ENCODE measurements at regions not wholly inside any gene's neighbourhood (a gene's known extent, or its start where the extent isn't known, plus 50 kb on each side); places are given as distances from the start of the nearest gene placed in this dataset.

DNA sequence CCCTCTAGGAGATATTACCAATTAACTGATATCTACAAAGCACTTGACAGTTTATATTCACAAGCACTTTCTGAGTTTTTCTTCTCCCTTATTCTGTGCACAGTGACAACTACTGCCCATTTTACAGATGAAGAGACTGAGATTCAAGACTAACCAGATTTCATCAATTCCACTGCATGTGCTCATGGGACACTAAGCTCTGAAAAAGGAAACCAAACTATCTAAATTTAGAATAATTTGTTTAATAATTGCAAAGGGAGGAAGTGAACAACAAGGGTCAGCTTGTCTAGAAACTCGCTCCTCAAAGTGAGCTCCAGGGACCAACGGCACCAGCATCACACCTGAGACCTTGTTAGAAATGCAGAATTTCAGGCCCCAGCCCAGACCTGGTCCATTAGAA lies 50.8 kb upstream of the MYLIP start:
- TF ChIP-seq ZNF274 (IDR thresholded peaks at IDR 0.05; ENCODE audit: low read depth, low read length) = no peak
- H3K4me3 ChIP-seq (ENCODE audit: low read length) = no peak overlapping the region; the same call in 1 of the 2 replicates

DNA sequence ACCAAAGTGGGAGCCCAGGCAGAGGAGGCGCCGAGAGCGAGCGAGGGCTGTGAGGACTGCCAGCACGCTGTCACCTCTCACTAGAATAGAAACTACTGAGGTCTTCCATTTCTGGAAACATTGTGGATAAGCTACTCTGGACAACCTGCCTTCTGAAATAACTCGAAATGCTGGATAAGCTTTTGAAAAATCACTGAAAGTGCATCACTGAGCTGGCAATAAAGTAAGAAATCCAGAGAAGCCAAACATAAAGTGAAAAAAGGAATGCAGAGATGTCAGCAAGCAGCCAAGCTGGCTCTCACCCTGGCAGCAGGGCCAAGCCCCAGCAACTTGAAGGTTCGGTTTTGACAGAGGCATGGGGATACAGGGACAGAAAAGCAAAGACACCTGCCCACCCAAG lies 59.2 kb upstream of the MYLIP start:
- no peak overlapping the region for H3K4me3 ChIP-seq (ENCODE audit: low read length)
- no peak for TF ChIP-seq ZNF274 (IDR thresholded peaks at IDR 0.05; ENCODE audit: low read depth, low read length)

DNA sequence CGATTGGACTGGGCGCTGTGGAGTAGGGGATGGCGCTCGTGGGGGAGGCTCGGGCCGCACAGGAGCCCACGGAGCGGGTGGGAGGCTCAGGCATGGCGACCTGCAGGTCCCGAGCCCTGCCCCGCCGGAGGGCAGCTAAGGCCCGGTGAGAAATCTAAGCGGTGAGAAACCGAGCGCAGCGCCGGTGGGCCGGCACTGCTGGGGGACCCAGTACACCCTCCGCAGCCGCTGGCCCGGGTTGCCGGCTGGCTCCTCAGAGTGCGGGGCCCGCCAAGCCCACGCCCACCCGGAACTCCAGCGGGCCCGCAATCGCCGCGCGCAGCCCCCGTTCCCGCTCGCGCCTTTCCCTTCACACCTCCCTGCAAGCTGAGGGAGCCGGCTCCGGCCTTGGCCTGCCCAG lies 59.7 kb upstream of the MYLIP start:
- H3K4me3 ChIP-seq (ENCODE audit: low read length) = no peak overlapping the region
- TF ChIP-seq ZNF274 (IDR thresholded peaks at IDR 0.05; ENCODE audit: low read depth, low read length) = no peak

DNA sequence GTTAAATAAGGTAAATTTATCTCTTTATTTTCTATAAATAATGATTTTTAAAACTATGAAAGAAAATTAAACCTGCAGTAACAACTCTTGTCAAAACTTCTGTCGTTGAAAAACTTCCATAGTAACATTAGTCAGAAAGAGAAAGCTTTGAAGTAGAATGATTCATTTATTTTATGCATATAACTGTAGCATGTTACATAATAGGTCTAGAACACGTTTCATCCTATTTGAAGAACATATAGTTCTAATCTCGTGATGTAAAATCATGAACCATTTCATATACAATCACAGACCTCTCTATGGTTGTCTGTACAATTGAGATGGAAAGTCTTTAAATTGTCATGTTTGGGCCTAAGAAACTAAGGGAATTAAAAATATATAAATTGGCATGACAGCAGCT lies 61.3 kb upstream of the MYLIP start:
- H3K4me3 ChIP-seq (ENCODE audit: low read length) = no peak overlapping the region
- no peak for TF ChIP-seq ZNF274 (IDR thresholded peaks at IDR 0.05; ENCODE audit: low read depth, low read length)

DNA sequence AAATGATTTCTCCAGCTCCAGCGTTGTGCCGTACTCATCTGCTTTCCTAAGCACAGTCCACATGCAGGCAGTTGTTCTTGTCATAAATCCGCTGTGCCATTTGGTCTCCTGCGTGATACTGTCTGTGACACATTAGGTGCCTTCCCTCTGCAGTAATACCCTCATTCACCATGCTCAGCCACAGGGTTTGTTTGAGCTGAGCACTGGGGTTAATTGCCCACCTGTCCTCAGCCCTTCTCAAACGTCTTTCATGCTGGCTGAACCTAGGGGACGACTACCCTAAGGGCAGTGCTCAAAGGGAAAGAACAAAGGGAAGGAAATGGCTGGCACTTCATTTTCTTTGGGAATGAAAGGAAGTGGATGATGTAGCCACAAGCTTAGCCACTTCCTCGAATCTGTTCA lies 64.2 kb upstream of the MYLIP start:
- H3K4me3 ChIP-seq (ENCODE audit: low read length) = no peak overlapping the region
- TF ChIP-seq ZNF274 (IDR thresholded peaks at IDR 0.05; ENCODE audit: low read depth, low read length) = no peak

DNA sequence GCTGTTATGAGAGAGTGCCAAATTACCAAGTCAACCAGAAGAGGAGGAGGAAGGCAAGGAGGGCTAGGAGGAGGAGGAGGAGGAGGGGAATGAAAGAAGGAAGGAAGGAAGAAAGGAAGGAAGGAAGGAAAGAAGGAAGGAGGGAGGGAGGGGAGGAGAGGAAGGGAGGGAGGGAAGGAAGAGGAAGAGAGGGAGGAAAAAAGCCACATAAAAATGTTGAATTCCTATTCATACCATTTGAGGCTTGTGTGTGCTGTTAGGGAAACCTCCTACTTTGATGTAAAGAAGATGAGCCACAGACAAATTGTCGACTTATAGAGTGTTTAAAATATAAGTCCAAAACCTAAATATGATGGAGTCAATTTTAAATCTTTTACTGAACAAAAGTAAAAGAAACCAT lies 65.3 kb upstream of the MYLIP start:
- no peak for TF ChIP-seq ZNF274 (IDR thresholded peaks at IDR 0.05; ENCODE audit: low read depth, low read length)
- H3K4me3 ChIP-seq (ENCODE audit: low read length) = no peak overlapping the region

DNA sequence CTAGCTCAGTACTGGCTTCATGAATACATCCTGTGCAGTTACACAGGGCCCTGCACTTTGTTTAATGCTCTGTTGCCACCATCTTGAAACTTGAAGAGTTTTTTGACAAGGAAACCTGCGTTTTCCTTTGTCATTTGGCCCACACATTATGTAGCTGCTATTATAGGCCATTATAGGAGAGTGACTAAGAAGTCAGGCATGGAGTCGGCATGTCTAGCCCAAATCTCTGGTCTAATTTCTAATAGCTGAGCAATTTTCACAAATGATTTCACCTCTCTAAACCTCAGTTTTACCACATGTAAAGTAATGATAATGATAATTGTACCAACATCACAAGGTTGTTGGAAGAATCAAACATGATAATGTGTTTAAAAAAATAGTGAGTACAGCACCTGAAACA lies 67.1 kb upstream of the MYLIP start:
- no peak for TF ChIP-seq ZNF274 (IDR thresholded peaks at IDR 0.05; ENCODE audit: low read depth, low read length)
- no peak overlapping the region for H3K4me3 ChIP-seq (ENCODE audit: low read length)

DNA sequence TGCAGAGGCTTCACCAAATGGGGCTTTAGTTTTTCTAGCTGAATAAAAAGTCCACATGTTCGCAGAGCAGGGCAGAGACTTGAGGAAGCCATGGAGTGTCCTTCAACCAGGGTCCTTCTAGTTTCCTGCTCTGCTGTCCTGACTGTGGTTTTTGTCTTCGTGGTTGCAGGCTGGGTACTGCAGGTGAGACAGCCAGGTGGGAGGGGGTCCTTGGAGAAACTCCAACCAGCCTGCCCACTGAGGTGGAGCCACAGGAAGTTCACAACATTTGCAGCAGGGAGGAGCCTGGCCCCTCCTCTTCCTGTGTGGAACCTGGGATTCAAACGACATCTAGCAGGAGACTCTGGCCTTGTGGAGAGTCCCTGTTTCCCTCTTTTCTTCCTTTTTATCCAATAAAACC lies 68.8 kb upstream of the MYLIP start:
- H3K4me3 ChIP-seq (ENCODE audit: low read length) = no peak overlapping the region
- TF ChIP-seq ZNF274 (IDR thresholded peaks at IDR 0.05; ENCODE audit: low read depth, low read length) = no peak

DNA sequence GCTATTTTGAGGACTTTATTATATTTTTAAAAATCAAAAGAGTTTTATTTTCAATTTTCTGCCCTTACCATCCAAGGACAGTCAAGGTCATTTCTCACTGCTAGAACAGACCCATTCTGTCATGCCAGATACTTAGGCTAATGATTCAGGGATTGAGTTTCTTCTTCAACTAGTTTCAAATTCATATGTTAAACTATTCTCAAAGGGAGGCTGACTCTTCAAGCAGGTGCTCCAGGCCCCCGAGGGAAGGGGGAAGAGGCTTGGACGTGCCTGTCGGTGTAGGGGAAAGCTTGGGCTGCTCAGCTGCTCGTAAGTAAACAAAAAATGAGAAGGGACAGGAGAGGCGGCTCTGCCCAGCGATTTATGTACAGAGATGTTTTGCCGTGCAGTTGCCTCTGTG lies 69.4 kb upstream of the MYLIP start:
- no peak for TF ChIP-seq ZNF274 (IDR thresholded peaks at IDR 0.05; ENCODE audit: low read depth, low read length)
- no peak overlapping the region for H3K4me3 ChIP-seq (ENCODE audit: low read length)

DNA sequence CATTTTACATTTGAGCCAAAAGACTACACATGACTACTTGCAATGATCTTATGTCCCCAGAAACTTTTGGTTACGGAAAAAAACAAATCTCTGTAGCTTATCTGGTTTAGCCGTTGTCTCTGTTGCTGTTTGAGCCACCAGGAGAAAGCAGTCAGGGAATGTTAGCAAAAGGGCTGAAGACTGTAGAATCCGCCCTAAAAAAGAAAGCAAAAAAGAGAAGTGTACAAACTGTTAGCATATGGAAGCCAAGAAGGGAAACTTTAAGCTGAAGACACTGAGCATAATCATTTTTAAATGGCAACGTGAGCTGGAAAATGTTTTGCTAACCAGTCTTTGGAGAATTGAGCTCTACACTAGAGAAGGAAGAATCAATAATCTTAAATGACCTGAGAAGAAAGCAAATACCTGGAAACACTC lies 69.9 kb upstream of the MYLIP start:
- TF ChIP-seq ZNF274 (IDR thresholded peaks at IDR 0.05; ENCODE audit: low read depth, low read length) = no peak
- H3K4me3 ChIP-seq (ENCODE audit: low read length) = no peak overlapping the region

DNA sequence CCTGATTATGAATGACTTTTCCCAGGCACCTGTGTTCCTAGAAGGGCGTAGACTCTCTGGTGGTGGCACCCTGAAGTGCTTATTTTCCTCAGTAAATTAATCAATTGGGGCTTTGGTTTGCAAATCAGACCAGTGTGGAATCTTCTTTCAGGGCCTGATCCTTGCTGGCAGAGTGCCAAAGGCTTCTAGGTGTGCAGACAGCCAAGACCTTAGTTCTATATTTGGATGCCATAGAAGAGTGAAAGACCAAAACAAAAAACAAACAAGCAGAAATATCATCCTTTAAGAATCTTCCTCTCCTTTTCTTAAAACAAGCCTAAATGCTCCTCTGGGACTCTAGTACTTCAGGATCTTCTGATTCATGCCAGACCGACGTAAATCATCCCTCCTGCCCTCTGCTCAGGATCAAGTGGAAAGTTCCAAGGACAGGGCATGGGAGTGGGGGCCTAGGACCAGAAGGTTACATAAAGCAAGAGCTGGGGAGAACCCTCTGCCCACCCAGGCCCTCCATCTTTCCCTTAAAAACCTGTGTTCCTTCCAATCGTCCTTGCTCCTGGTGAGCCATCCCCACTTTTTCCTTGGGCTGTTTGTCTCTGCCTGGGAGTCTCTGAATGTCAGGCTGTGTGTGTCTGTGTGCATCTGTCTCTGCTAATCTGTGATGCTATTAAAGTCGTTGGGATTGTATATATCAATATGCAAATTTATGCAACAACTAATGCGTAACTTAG lies 70.5 kb upstream of the MYLIP start:
- no peak for TF ChIP-seq ZNF274 (IDR thresholded peaks at IDR 0.05; ENCODE audit: low read depth, low read length)
- no peak overlapping the region for H3K4me3 ChIP-seq (ENCODE audit: low read length)

DNA sequence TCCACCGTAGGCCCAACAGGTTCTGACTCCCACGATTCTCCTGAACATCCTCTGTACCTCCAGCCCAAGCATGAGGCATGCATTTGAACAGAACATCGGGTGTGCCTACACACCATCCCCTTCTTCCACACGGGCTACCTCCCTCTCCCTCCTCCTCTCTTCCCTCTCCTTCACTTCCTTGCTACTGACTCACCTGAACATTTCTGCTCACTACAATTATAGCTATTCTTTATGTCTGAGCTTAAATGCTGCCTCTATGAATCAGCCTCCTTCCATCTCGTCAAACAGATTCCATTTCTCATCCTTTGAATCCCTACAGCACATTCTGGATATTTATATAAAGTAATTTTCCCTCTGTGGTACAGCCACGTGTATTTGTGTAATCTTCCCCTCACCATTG lies 71.4 kb upstream of the MYLIP start:
- H3K4me3 ChIP-seq (ENCODE audit: low read length) = no peak overlapping the region
- TF ChIP-seq ZNF274 (IDR thresholded peaks at IDR 0.05; ENCODE audit: low read depth, low read length) = no peak

DNA sequence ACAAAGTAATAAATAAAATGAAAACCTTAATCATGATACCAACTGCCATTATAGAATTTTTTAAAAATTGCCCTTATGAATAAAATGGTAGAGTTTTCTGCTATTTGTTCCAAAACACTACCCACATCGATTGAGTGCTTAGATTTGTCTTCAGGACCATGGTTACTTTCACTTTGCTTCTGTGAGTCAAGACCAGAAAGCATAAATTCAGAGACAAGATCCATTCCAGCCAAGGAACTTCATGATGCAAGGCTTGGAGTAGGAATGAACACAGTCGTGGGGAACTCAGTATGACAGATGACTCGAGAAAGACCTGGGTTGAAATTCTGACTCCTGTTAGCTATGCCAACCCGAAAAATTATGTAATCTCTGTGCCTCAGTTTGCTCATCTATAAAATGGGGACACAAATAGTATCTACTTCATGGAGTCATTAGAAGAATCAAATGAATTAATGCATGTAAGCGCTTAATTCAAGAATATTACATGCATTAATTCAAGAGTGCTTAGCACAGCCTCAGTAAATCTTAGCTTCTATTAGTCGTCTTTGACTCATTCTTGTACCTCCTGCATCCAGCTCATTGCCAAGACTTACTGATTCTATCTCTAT lies 72.5 kb upstream of the MYLIP start:
- H3K4me3 ChIP-seq (ENCODE audit: low read length) = no peak overlapping the region
- no peak for TF ChIP-seq ZNF274 (IDR thresholded peaks at IDR 0.05; ENCODE audit: low read depth, low read length)

DNA sequence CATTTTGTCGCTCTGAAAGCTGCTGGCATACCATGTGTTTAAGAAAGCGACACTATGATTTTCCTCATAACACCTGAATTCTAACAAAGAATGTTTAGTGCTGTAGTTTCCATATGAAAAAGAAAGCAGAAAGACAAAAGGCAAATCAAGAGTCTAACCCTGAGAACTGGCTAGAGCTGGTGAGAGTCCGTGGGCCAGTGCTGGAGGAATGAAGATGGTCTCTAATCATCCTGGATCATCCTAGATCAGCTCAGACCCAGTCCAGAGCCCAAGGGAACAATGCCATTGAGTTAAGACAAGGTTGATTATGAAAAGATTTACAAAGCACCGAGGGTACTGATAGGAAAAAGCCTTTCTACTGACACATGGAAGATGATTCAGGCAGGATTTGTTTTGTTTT lies 73.0 kb upstream of the MYLIP start:
- TF ChIP-seq ZNF274 (IDR thresholded peaks at IDR 0.05; ENCODE audit: low read depth, low read length) = no peak
- no peak overlapping the region for H3K4me3 ChIP-seq (ENCODE audit: low read length)

DNA sequence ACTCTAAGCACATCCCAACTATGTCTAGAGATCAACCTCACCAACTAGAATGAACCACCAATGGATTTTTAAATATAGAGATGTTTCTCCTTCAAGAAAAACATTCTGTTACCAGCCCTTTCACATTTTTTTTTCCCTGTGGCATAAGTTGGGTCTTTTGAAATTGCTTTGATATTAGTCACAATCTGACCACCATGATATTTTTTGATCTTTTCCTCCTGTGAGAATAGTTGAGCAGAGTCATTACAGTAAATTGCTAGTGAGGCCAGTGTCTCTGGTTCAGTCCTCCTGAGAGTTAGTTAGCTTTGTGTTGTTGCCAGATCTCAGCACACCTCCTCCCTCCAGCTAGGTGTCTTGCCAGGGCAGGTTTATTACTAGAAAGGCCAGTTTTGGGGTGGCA lies 79.7 kb upstream of the MYLIP start:
- TF ChIP-seq ZNF274 (IDR thresholded peaks at IDR 0.05; ENCODE audit: low read depth, low read length) = no peak
- no peak overlapping the region for H3K4me3 ChIP-seq (ENCODE audit: low read length)

DNA sequence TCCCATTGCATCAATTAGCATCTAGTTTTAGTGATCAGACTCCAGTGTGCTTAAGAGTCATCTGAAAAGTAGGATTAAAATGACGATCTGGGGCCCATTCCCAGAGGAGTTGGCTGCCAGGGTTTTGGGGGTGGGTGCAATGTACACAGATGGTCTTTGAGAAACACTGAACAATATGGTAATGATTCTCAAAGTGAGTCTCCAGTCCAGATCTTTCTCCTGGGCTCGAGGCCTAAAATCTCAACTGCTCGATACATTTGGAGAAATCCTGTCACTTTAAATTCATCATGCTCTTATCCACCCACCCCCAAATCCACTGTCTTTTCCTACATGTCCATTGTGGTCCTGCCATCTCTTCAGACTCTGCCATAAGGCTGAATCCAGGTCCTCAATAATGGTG lies 80.7 kb upstream of the MYLIP start:
- H3K4me3 ChIP-seq (ENCODE audit: low read length) = no peak overlapping the region
- no peak for TF ChIP-seq ZNF274 (IDR thresholded peaks at IDR 0.05; ENCODE audit: low read depth, low read length)

Measured in GM08714 (cell line).